NCI-H1436 (cell line): ENCODE measurements at regions not wholly inside any gene's neighbourhood (a gene's known extent, or its start where the extent isn't known, plus 50 kb on each side); places are given as distances from the start of the nearest gene placed in this dataset.

Experiments
- DNase-seq: peaks from one replicate; lab custom pipeline; 2025; lab: John Stamatoyannopoulos, UW

- DNase-seq, result no peak
These were observed 174.1 kb downstream of the DDX1 start for GRCh38 chr2:15765686-15766302.

- no peak for DNase-seq
These were observed 174.0 kb upstream of the MYCN start for GRCh38 chr2:15766303-15766861.

GRCh38 chr2:15766911-15767597 is 173.3 kb upstream of the MYCN start:
- no peak for DNase-seq

- DNase-seq, result no peak
These were observed 172.7 kb upstream of the MYCN start for GRCh38 chr2:15767679-15768078.

- DNase-seq, result no peak
These were observed 172.2 kb upstream of the MYCN start for GRCh38 chr2:15768142-15768541.

- peak; percentile 4 for DNase-seq
These were observed 171.7 kb upstream of the MYCN start for GRCh38 chr2:15768615-15769014.

GRCh38 chr2:15769235-15769634 is 171.1 kb upstream of the MYCN start:
- DNase-seq, result no peak

- no peak for DNase-seq
These were observed 170.4 kb upstream of the MYCN start for GRCh38 chr2:15769676-15770547.

GRCh38 chr2:15770606-15771005 is 169.7 kb upstream of the MYCN start:
- DNase-seq, result no peak

GRCh38 chr2:15771124-15771523 is 169.2 kb upstream of the MYCN start:
- no peak for DNase-seq

- DNase-seq, result no peak
These were observed 168.2 kb upstream of the MYCN start for GRCh38 chr2:15772086-15772595.

- no peak for DNase-seq
These were observed 167.7 kb upstream of the MYCN start for GRCh38 chr2:15772681-15773080.

GRCh38 chr2:15773204-15773603 is 167.1 kb upstream of the MYCN start:
- no peak for DNase-seq

GRCh38 chr2:15773846-15774245 is 166.5 kb upstream of the MYCN start:
- DNase-seq, result no peak

- no peak for DNase-seq
These were observed 164.4 kb upstream of the MYCN start for GRCh38 chr2:15775753-15776628.

GRCh38 chr2:15776629-15776919 is 163.8 kb upstream of the MYCN start:
- no peak for DNase-seq

GRCh38 chr2:15776992-15777702 is 163.2 kb upstream of the MYCN start:
- no peak for DNase-seq

- DNase-seq, result no peak
These were observed 162.5 kb upstream of the MYCN start for GRCh38 chr2:15777795-15778371.

- no peak for DNase-seq
These were observed 161.7 kb upstream of the MYCN start for GRCh38 chr2:15778529-15779219.
